ENCODE measurements at regions not wholly inside any gene's neighbourhood (a gene's known extent, or its start where the extent isn't known, plus 50 kb on each side); places are given as distances from the start of the nearest gene placed in this dataset.

GRCh38 chr6:151679081-151679480 lies 128.4 kb upstream of the ESR1 start:
- Mint-ChIP-seq H3K27ac (no peak overlapping the region), H3K36me3 (ENCODE audit: low read depth) (no peaks in the 10 kb centered on the region), H3K27me3 (peaks cover 6% of the 10 kb centered on the region), H3K9me3 (no peaks in the 10 kb centered on the region), H3K4me1 (ENCODE audit: low read depth) (peaks cover 19% of the 10 kb centered on the region), H3K4me3 (no peak overlapping the region)
- peak; percentile 73 for DNase-seq
- TF ChIP-seq CTCF (IDR thresholded peaks at IDR 0.05), result no peak
- ATAC-seq, result peak; percentile 68
- ChIA-PET POLR2A (interaction anchor here (2.8 kb wide), 1 partner anchor 12 kb away, joined by 11 read pairs; no protein-coding TSS in a partner anchor), CTCF (interaction anchor here (1.1 to 1.6 kb wide), 5 partner anchors 11 to 660 kb away, joined by 3 to 8 read pairs (median 3); no protein-coding TSS in a partner anchor)
- intact Hi-C loops (cut with micrococcal nuclease), result loop anchor here (5.0 to 10.0 kb wide), 2 partner anchors 83 to 586 kb away; no protein-coding TSS in a partner anchor

- ATAC-seq, result no peak
- Mint-ChIP-seq H3K4me3 (no peak overlapping the region), H3K4me1 (ENCODE audit: low read depth) (peaks cover 19% of the 10 kb centered on the region), H3K27me3 (peaks cover 6% of the 10 kb centered on the region), H3K36me3 (ENCODE audit: low read depth) (no peaks in the 10 kb centered on the region), H3K9me3 (no peaks in the 10 kb centered on the region), H3K27ac (no peak overlapping the region)
- no peak for DNase-seq
- ChIA-PET POLR2A (interaction anchor here (2.8 kb wide), 1 partner anchor 11 kb away, joined by 11 read pairs; no protein-coding TSS in a partner anchor), CTCF (interaction anchor here (0.9 to 1.7 kb wide), 7 partner anchors 10 to 659 kb away, joined by 3 to 8 read pairs (median 3); no protein-coding TSS in a partner anchor)
- intact Hi-C loops (cut with micrococcal nuclease), result loop anchor here (5.0 to 10.0 kb wide), 2 partner anchors 82 to 585 kb away; no protein-coding TSS in a partner anchor
- TF ChIP-seq CTCF (IDR thresholded peaks at IDR 0.05), result no peak
These were observed 127.5 kb upstream of the ESR1 start for GRCh38 chr6:151679941-151680340.

- Mint-ChIP-seq H3K27me3 (peaks cover 8% of the 10 kb centered on the region), H3K36me3 (ENCODE audit: low read depth) (no peaks in the 10 kb centered on the region), H3K27ac (no peak overlapping the region), H3K4me3 (no peak overlapping the region), H3K9me3 (no peaks in the 10 kb centered on the region), H3K4me1 (ENCODE audit: low read depth) (peaks cover 18% of the 10 kb centered on the region)
- DNase-seq, result no peak
- POLR2A ChIA-PET, result interaction anchor here (0.8 to 2.8 kb wide), 2 partner anchors 10 kb away, joined by 3 to 11 read pairs; no protein-coding TSS in a partner anchor
- CTCF ChIA-PET, result interaction anchor here (0.7 to 2.2 kb wide), 3 partner anchors 10 to 84 kb away, joined by 3 to 10 read pairs (median 8); no protein-coding TSS in a partner anchor
- TF ChIP-seq CTCF (IDR thresholded peaks at IDR 0.05), result no peak
- ATAC-seq, result no peak
- intact Hi-C loops (cut with micrococcal nuclease), result no loop called here
These were observed 126.5 kb upstream of the ESR1 start for GRCh38 chr6:151680846-151681432.

- POLR2A ChIA-PET, result interaction anchor here (0.8 to 0.9 kb wide), 2 partner anchors 9 kb away, joined by 3 read pairs; no protein-coding TSS in a partner anchor
- Mint-ChIP-seq H3K36me3 (ENCODE audit: low read depth) (no peaks in the 10 kb centered on the region), H3K27me3 (peaks cover 8% of the 10 kb centered on the region), H3K4me3 (peak overlapping the region; percentile 17), H3K4me1 (ENCODE audit: low read depth) (peaks cover 18% of the 10 kb centered on the region), H3K27ac (peak overlapping the region; percentile 49), H3K9me3 (no peaks in the 10 kb centered on the region)
- no peak for TF ChIP-seq CTCF (IDR thresholded peaks at IDR 0.05)
- intact Hi-C loops (cut with micrococcal nuclease), result no loop called here
- ATAC-seq (no peak), DNase-seq (peak; percentile 43)
- CTCF ChIA-PET, result interaction anchor here (1.7 to 2.2 kb wide), 2 partner anchors 9 to 83 kb away, joined by 8 to 10 read pairs; no protein-coding TSS in a partner anchor
These were observed 125.9 kb upstream of the ESR1 start for GRCh38 chr6:151681433-151682059.
